ENCODE measurements at regions not wholly inside any gene's neighbourhood (a gene's known extent, or its start where the extent isn't known, plus 50 kb on each side); places are given as distances from the start of the nearest gene placed in this dataset.
"Not testable (repeated sequence)": the region's sequence is repeated elsewhere in the genome, so short reads cannot be mapped to it uniquely, and the experiment has no call there.

DNA sequence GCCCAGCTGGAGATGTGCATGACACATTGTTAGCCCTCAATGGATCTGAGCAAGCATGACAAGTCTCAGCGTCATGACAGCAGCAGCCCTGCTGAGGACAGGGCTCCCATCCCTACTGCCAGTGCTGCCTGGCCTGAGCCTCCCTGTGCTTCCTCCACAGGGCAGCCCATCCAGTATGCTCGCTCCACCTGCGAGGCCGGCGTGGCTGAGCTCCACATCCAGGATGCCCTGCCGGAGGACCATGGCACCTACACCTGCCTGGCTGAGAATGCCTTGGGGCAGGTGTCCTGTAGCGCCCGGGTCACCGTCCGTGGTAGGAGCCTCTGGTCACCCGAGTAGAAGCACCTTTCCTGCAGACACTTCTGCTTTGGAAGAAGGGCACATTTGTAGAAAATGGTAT is 85.8 kb upstream of the OSBPL11 start:
- POLR2A ChIA-PET (ENCODE audit: low non-redundant PET): no interaction called here
- CTCF ChIA-PET: no interaction called here
- TF ChIP-seq, protein P1, sequence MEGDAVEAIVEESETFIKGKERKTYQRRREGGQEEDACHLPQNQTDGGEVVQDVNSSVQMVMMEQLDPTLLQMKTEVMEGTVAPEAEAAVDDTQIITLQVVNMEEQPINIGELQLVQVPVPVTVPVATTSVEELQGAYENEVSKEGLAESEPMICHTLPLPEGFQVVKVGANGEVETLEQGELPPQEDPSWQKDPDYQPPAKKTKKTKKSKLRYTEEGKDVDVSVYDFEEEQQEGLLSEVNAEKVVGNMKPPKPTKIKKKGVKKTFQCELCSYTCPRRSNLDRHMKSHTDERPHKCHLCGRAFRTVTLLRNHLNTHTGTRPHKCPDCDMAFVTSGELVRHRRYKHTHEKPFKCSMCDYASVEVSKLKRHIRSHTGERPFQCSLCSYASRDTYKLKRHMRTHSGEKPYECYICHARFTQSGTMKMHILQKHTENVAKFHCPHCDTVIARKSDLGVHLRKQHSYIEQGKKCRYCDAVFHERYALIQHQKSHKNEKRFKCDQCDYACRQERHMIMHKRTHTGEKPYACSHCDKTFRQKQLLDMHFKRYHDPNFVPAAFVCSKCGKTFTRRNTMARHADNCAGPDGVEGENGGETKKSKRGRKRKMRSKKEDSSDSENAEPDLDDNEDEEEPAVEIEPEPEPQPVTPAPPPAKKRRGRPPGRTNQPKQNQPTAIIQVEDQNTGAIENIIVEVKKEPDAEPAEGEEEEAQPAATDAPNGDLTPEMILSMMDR (conservative IDR thresholded peaks at IDR 0.05; ENCODE audit: low read depth): no peak

DNA sequence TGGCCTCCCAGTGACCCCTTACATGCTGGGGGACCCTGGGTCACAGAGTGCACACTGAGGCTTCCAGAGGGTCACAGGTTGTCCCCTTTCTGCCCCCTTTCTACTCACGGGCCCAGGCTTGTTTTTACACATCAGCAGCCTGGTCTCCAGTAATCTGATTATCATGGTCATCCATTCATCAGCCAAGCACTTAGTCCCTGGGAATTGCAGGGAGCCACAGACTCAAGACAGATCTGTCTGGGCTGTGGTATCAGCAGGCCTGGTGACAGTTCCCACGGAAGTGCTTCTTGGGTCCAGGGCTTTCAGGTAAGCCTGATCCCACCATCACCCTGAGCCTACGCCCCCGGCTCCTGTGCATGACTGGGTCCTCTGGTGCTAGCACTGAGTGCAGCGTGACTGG is 86.6 kb upstream of the OSBPL11 start:
- POLR2A ChIA-PET (ENCODE audit: low non-redundant PET); CTCF ChIA-PET; DNase-seq (ENCODE audit: low spot score); H3K27ac ChIP-seq: not testable (repeated sequence)

More for the DNA sequence above, 85.8 kb upstream of the OSBPL11 start:
- no peak for DNase-seq (ENCODE audit: low spot score)
- no peak overlapping the region for H3K27ac ChIP-seq

DNA sequence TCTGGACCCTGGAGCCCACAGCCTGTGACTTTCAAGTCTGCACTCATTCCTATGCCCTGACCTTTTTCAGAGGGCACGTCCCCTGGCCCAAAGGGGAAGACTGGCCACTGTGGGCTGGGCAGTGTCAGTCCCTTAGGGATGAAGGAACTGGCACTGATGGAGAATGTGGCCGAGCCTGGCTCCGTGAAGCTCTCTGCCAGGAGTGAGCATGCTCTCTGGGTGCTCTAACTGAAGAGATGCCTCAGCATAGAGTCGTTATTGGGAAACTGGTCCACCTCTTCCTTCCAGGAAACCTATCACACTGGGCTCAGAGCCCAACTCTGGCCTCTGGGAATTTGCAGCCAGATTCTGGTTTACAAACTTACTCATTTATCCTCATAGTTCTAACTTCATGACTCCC is 87.3 kb upstream of the OSBPL11 start:
- CTCF ChIA-PET: not testable (repeated sequence)
- POLR2A ChIA-PET (ENCODE audit: low non-redundant PET): interaction anchor here (0.7 kb wide), 1 partner anchor 19 kb away, joined by 8 read pairs; no protein-coding TSS in a partner anchor

DNA sequence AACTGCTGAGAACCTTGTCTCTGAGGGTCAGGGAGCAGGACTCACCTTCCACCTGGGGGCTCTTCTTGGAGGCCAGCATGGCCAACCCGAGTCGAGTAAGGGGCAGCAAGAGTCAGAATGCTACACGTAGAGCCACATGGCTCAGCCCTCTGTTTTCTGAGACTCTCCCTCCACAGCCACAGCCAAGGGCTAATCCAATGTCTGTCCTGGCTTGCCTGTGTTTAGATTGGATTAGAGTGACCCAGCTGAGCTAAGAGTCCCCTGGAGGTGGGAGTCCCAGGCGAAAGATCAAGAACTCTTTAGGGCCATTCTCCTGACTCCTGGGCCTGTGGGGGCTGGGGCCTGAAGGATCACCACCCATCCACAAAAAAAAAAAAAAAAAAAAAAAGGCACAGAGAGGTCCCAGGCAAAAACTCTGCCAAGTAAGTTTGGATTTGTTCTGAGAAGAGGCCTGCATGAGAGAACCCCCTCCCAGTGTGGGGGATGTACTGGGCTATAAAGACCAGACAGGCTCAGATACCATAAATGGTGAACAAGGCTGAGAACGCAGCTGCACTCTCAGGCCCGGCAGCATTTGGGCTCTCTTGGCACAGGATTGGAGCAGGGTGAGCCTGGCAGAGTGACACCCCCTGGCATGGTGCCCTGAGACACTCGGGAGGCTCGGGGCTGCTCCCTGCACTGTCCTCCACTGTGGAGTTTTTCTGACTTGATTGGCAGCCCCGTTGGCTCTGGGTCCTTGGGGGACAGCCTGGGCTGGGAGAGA is 88.0 kb upstream of the OSBPL11 start:
- TF ChIP-seq, protein P1 (conservative IDR thresholded peaks at IDR 0.05; ENCODE audit: low read depth): no peak
- ChIA-PET POLR2A (ENCODE audit: low non-redundant PET) (interaction anchor here (0.7 kb wide), 1 partner anchor 20 kb away, joined by 8 read pairs; no protein-coding TSS in a partner anchor), CTCF (interaction anchor here (0.6 kb wide), 1 partner anchor 19 kb away, joined by 5 read pairs; no protein-coding TSS in a partner anchor)
- DNase-seq (ENCODE audit: low spot score): no peak
- peak overlapping the region; percentile 15; the same call in 1 of the 2 replicates for H3K27ac ChIP-seq

More for the DNA sequence above, 87.3 kb upstream of the OSBPL11 start:
- DNase-seq (ENCODE audit: low spot score): not testable (repeated sequence)
- peak overlapping the region; percentile 15; the same call in 1 of the 2 replicates for H3K27ac ChIP-seq

DNA sequence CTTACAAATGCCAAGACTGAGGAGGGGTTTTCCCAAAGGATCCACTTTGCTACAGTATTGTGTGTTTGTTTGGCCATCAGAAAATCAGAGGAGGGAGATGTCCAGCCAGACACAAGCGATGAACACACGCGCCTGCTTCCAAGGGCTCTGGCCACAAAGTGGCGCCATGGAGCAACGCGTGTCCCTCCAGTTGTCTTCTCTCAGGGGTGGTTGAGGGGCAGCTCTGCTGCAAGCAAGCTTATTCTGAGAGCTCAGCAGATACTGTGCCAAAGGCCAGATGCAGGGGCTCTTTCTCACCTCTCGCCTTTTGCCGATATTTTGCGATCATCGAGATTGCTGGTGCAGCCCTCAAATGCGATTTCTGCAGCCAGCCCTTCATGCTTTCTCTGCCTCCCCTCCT is 88.9 kb upstream of the OSBPL11 start:
- no peak for DNase-seq (ENCODE audit: low spot score)
- CTCF ChIA-PET: no interaction called here
- TF ChIP-seq, protein P1 (conservative IDR thresholded peaks at IDR 0.05; ENCODE audit: low read depth): no peak
- no peak overlapping the region for H3K27ac ChIP-seq
- POLR2A ChIA-PET (ENCODE audit: low non-redundant PET): no interaction called here

DNA sequence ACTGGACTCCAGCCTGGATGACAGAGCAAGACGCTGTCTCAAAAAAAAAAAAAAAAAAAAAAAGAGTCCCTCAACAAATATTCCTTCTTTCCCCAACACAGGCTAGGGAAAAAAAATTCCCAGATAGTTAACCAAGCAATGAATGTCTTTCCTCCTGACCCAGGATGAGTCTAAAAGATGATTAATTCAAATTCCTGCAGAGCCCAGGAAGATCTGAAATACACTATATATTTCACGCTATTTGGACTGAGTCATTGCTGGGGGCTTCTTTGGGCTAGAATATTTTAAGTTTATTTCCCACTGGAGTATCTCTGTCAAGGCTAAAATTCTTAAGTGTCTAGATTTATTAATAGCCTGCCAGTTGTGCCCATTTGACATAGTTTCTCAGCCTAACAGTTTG is 90.4 kb upstream of the OSBPL11 start:
- CTCF ChIA-PET; DNase-seq (ENCODE audit: low spot score); H3K27ac ChIP-seq; POLR2A ChIA-PET (ENCODE audit: low non-redundant PET): not testable (repeated sequence)

DNA sequence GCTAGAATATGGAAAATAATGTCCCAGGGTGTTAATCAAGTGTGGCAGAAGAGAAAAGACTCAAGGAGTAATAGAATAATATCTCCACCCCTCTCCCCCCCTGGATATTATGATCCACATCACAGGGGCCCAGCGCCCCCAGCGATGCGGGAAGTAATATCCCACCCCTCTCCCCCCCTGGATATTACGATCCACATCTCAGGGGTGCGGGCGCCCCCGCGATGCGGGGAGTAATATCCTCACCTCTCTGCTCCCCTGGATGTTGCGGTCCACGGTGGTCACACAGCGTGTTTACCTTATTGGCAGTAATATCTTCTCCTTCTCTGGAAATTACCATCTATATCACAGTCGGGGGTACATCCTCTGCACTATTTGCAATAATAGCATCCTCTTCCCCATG is 97.1 kb upstream of the OSBPL11 start:
- H3K27ac ChIP-seq: no peak overlapping the region
- no peak for DNase-seq (ENCODE audit: low spot score)
- CTCF ChIA-PET: no interaction called here
- POLR2A ChIA-PET (ENCODE audit: low non-redundant PET): no interaction called here
- TF ChIP-seq, protein P1 (conservative IDR thresholded peaks at IDR 0.05; ENCODE audit: low read depth): no peak

DNA sequence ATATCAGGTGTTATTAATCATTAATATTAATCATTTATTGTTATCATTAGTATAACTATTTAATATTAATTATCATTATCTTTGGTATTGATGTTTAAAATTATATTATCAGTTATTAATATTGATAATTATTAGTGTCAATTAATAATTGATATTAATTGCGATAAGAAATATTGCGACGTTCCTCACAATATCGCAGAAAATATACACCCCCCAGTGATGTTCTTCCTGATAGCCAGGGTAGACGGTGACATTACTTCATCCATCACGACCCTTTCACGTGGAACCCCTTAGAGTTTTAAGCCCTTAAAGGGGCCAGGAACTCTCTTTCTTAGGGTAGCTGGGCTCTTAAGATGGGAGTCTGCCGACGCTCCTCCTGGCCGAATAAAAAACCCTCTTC is 98.6 kb upstream of the OSBPL11 start:
- no peak overlapping the region for H3K27ac ChIP-seq
- POLR2A ChIA-PET (ENCODE audit: low non-redundant PET): no interaction called here
- CTCF ChIA-PET: no interaction called here
- TF ChIP-seq, protein P1 (conservative IDR thresholded peaks at IDR 0.05; ENCODE audit: low read depth): no peak
- DNase-seq (ENCODE audit: low spot score): no peak

All from RWPE1 (cell line).